ENCODE measurements at regions not wholly inside any gene's neighbourhood (a gene's known extent, or its start where the extent isn't known, plus 50 kb on each side); places are given as distances from the start of the nearest gene placed in this dataset.

DNA sequence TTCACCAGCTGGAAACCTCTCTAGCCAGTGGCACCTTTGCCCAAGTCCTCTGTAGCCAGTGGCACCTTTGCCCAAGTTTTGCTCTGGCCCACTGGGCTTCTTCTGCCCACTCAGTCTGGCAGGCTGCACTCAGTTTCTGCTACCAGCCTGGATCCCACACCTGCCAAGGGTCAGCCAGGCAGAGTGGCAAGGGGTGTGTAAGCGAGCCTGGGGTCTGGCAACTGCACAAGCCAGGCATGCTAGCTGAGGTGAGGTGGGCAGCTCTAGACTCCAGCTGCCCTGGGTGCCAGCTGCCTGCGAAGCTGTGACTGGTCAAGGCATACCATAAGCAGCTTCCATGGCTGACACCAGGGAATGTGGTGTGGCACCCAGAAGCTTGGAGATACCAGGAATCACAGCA is 233.1 kb upstream of the DKK2 start:
- in situ Hi-C loops (cut with MboI) (no loop called here), intact Hi-C loops (cut with micrococcal nuclease; ENCODE audit: unreplicated experiment) (no loop called here)
- Histone ChIP-seq H3K4me1 (ENCODE audit: control insufficient read depth, insufficient read depth, low read length) (no peaks in the 10 kb centered on the region), H4K20me1 (ENCODE audit: control insufficient read depth, insufficient read depth) (no peaks in the 10 kb centered on the region), H3K9ac (ENCODE audit: control insufficient read depth, insufficient read depth, low read length) (no peak overlapping the region), H2AFZ (ENCODE audit: control insufficient read depth, low read depth, low read length) (no peak overlapping the region), H3K36me3 (ENCODE audit: control insufficient read depth in 2 of 2, insufficient read depth in 2 of 2, low read length in 1 of 2) (no peaks in the 10 kb centered on the region), H3K4me2 (ENCODE audit: control insufficient read depth, insufficient read depth) (no peak overlapping the region), H3K9me3 (replicated peaks; ENCODE audit: control insufficient read depth, insufficient read depth, low read length) (no peaks in the 10 kb centered on the region), H3K27me3 (replicated peaks in 1 of 2; ENCODE audit: control insufficient read depth in 2 of 2, insufficient read depth in 2 of 2, low read length in 1 of 2) (no peaks in the 10 kb centered on the region), H3K27ac (ENCODE audit: control insufficient read depth, insufficient read depth) (no peak overlapping the region), H3K79me2 (ENCODE audit: control insufficient read depth, insufficient read depth, low read length) (no peaks in the 10 kb centered on the region), H3K4me3 (no peak overlapping the region)
- 0% methylated on average over 2 of the region's 2 CpGs for WGBS (ENCODE audit: insufficient coverage, insufficient replicate concordance, low lambda C conversion rate, missing lambda C conversion rate)
- RAD21 ChIA-PET (ENCODE audit: unreplicated experiment) = no interaction called here
- FAIRE-seq (no peak), ATAC-seq (no peak), DNase-seq (ENCODE audit: low read depth, low spot score) (no peak)
- POLR2A ChIA-PET = no interaction called here
- SMC1A ChIA-PET (ENCODE audit: uncharacterized antibody, unreplicated experiment) = interaction anchor here (0.8 kb wide), 1 partner anchor 9 kb away, joined by 3 read pairs; no protein-coding TSS in a partner anchor
- CTCF ChIA-PET = no interaction called here
- no TSS peak for BruUV-seq (replicated peaks)
- no peak for TF ChIP-seq HDGF (IDR thresholded peaks at IDR 0.05)
- TF ChIP-seq CUX1 (IDR thresholded peaks at IDR 0.05; ENCODE audit: insufficient replicate concordance, low read depth, low read length) = no peak
- TF ChIP-seq STAT3 (IDR thresholded peaks at IDR 0.05; ENCODE audit: low read depth, low read length) = no peak
- TF ChIP-seq YY1 (IDR thresholded peaks at IDR 0.05; ENCODE audit: low read depth, low read length) = no peak
- no peak for TF ChIP-seq BCL11A (IDR thresholded peaks at IDR 0.05; ENCODE audit: low read depth, low read length)
- TF ChIP-seq ZSCAN29 (IDR thresholded peaks at IDR 0.05) = no peak
- no peak for TF ChIP-seq LARP7 (IDR thresholded peaks at IDR 0.05)
- TF ChIP-seq MLLT1 (IDR thresholded peaks at IDR 0.05) = no peak
